ENCODE measurements at regions not wholly inside any gene's neighbourhood (a gene's known extent, or its start where the extent isn't known, plus 50 kb on each side); places are given as distances from the start of the nearest gene placed in this dataset.

DNA sequence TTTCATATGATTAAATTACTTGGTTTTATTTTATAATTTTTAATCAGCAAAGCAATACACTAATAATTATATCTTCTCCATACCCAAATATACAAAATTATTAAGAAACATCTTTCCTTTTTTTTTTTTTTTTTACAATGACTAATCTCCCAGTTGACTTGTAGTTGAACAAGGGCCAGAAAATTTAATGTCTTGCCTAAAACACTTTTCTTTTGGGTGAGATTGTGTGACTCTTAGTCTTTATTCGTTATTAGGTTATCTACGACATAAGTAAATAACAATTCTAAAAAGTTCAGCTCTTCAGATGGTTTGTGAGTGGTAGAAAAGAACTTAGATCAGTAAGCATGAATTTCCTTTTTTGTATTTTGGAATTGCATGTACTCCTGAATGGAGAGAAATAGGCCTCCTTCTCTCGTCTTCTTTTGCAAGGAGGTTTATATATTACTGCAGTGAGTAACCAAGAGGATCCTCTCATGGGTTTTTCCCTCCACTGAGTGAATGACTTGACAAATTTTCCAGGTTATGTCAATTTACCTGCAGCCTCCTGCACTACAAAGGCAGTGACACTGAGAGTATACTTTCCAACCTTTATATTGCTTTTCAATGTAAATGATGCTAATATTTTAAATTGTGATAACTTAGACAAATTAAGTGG, 364.5 kb upstream of the CITED2 start:
- TF ChIP-seq, protein P1, sequence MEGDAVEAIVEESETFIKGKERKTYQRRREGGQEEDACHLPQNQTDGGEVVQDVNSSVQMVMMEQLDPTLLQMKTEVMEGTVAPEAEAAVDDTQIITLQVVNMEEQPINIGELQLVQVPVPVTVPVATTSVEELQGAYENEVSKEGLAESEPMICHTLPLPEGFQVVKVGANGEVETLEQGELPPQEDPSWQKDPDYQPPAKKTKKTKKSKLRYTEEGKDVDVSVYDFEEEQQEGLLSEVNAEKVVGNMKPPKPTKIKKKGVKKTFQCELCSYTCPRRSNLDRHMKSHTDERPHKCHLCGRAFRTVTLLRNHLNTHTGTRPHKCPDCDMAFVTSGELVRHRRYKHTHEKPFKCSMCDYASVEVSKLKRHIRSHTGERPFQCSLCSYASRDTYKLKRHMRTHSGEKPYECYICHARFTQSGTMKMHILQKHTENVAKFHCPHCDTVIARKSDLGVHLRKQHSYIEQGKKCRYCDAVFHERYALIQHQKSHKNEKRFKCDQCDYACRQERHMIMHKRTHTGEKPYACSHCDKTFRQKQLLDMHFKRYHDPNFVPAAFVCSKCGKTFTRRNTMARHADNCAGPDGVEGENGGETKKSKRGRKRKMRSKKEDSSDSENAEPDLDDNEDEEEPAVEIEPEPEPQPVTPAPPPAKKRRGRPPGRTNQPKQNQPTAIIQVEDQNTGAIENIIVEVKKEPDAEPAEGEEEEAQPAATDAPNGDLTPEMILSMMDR (IDR thresholded peaks at IDR 0.05) = no peak
- no peak for TF ChIP-seq POLR2A (IDR thresholded peaks at IDR 0.05)

All from heart left ventricle (tissue), 13 donors.